ENCODE measurements at regions not wholly inside any gene's neighbourhood (a gene's known extent, or its start where the extent isn't known, plus 50 kb on each side); places are given as distances from the start of the nearest gene placed in this dataset.

GRCh38 chr7:9175871-9176270 lies 742.5 kb downstream of the NXPH1 start:
- H2AFZ ChIP-seq (ENCODE audit: insufficient read depth, low read depth, low read length, poor library complexity, severe bottlenecking), result no peak overlapping the region
- no peak overlapping the region for H3K27ac Mint-ChIP-seq
- H3K36me3 ChIP-seq (replicated peaks in 1 of 2; ENCODE audit: control insufficient read depth in 1 of 2, insufficient read depth in 2 of 2, low read length in 2 of 2), result no peaks in the 10 kb centered on the region

GRCh38 chr7:9181356-9181755 lies 747.9 kb downstream of the NXPH1 start:
- H3K9me3 Mint-ChIP-seq, result peaks cover 0 to 4% (median 0%) of the 10 kb centered on the region in 7 donors

More at GRCh38 chr7:9175871-9176270, 742.5 kb downstream of the NXPH1 start:
- Mint-ChIP-seq H3K36me3 (no peaks in the 10 kb centered on the region), H3K4me3 (no peak overlapping the region), H3K27me3 (ENCODE audit: low read depth in 3 of 3) (no peaks in the 10 kb centered on the region), H3K9me3 (peaks cover 2 to 14% (median 7%) of the 10 kb centered on the region in 7 donors), H3K4me1 (no peaks in the 10 kb centered on the region)
- no peak for DNase-seq
- H3K4me1 ChIP-seq (ENCODE audit: control insufficient read depth in 1 of 2, insufficient read depth in 2 of 2, low read length in 2 of 2), result no peaks in the 10 kb centered on the region
- intact Hi-C loops (cut with micrococcal nuclease), result no loop called here
- H3K9ac ChIP-seq (ENCODE audit: insufficient read depth, low read length, poor library complexity, severe bottlenecking), result no peak overlapping the region
- no peaks in the 10 kb centered on the region for H3K27me3 ChIP-seq (ENCODE audit: control insufficient read depth in 2 of 2, insufficient read depth in 2 of 2, low read length in 2 of 2)
- no peak overlapping the region for H3K4me2 ChIP-seq (replicated peaks; ENCODE audit: extremely low read depth, low read length, poor library complexity, severe bottlenecking)
- no peak overlapping the region for H3K27ac ChIP-seq (ENCODE audit: low read depth in 1 of 2, low read length in 2 of 2)
- peaks cover 13 to 28% of the 10 kb centered on the region in 2 donors for H3K9me3 ChIP-seq (replicated peaks in 1 of 2; ENCODE audit: control insufficient read depth in 1 of 2, insufficient read depth in 1 of 2, low read length in 2 of 2)
- H3K4me3 ChIP-seq (replicated peaks in 1 of 3; ENCODE audit: low read depth in 2 of 3, low read length in 3 of 3), result no peak overlapping the region
- no peaks in the 10 kb centered on the region for H3K79me2 ChIP-seq (ENCODE audit: insufficient read depth, low read length)
- H4K20me1 ChIP-seq (ENCODE audit: insufficient read depth, low read length), result no peaks in the 10 kb centered on the region
- TF ChIP-seq CTCF (IDR thresholded peaks at IDR 0.05), result no peak
- WGBS (ENCODE audit: insufficient coverage), result no CpG with 5 or more reads among the region's 3 CpGs

More at GRCh38 chr7:9181356-9181755, 747.9 kb downstream of the NXPH1 start:
- no peaks in the 10 kb centered on the region for H3K36me3 Mint-ChIP-seq
- no CpG with 5 or more reads among the region's 1 CpG for WGBS (ENCODE audit: insufficient coverage)
- Histone ChIP-seq H3K4me3 (replicated peaks in 1 of 3; ENCODE audit: low read depth in 2 of 3, low read length in 3 of 3) (no peak overlapping the region), H3K27ac (ENCODE audit: low read depth in 1 of 2, low read length in 2 of 2) (no peak overlapping the region), H3K79me2 (ENCODE audit: insufficient read depth, low read length) (no peaks in the 10 kb centered on the region), H2AFZ (ENCODE audit: insufficient read depth, low read depth, low read length, poor library complexity, severe bottlenecking) (no peak overlapping the region), H3K36me3 (replicated peaks in 1 of 2; ENCODE audit: control insufficient read depth in 1 of 2, insufficient read depth in 2 of 2, low read length in 2 of 2) (no peaks in the 10 kb centered on the region), H4K20me1 (ENCODE audit: insufficient read depth, low read length) (no peaks in the 10 kb centered on the region), H3K9me3 (replicated peaks in 1 of 2; ENCODE audit: control insufficient read depth in 1 of 2, insufficient read depth in 1 of 2, low read length in 2 of 2) (no peaks in the 10 kb centered on the region), H3K9ac (ENCODE audit: insufficient read depth, low read length, poor library complexity, severe bottlenecking) (no peak overlapping the region), H3K4me1 (ENCODE audit: control insufficient read depth in 1 of 2, insufficient read depth in 2 of 2, low read length in 2 of 2) (no peaks in the 10 kb centered on the region), H3K27me3 (ENCODE audit: control insufficient read depth in 2 of 2, insufficient read depth in 2 of 2, low read length in 2 of 2) (no peaks in the 10 kb centered on the region), H3K4me2 (replicated peaks; ENCODE audit: extremely low read depth, low read length, poor library complexity, severe bottlenecking) (no peak overlapping the region)
- no peak overlapping the region for H3K27ac Mint-ChIP-seq
- intact Hi-C loops (cut with micrococcal nuclease), result no loop called here
- H3K4me1 Mint-ChIP-seq, result no peaks in the 10 kb centered on the region
- no peaks in the 10 kb centered on the region for H3K27me3 Mint-ChIP-seq (ENCODE audit: low read depth in 3 of 3)
- DNase-seq, result no peak
- no peak for TF ChIP-seq CTCF (IDR thresholded peaks at IDR 0.05)
- H3K4me3 Mint-ChIP-seq, result no peak overlapping the region
